Nephron (organoid): ENCODE measurements at regions not wholly inside any gene's neighbourhood (a gene's known extent, or its start where the extent isn't known, plus 50 kb on each side); places are given as distances from the start of the nearest gene placed in this dataset.

ENCODE experiments used
- H3K27ac Mint-ChIP-seq, 3 experiments: 2 replicates each; pipeline ENCODE4 v1.8.0; 2020; ENCODE audit warnings: mixed read lengths in 3 of 3, mild to moderate bottlenecking in 2 of 3, moderate library complexity in 1 of 3
- H3K27me3 Mint-ChIP-seq: 2 replicates; pipeline ENCODE4 v1.8.0; 2021; ENCODE audit warnings: low read depth, mild to moderate bottlenecking, moderate library complexity, mixed read lengths
- H3K36me3 Mint-ChIP-seq: 2 replicates; pipeline ENCODE4 v1.8.0; 2020; ENCODE audit warnings: low read depth, mixed read lengths
- H3K4me1 Mint-ChIP-seq: 2 replicates; pipeline ENCODE4 v1.8.0; 2020; ENCODE audit warnings: mixed read lengths
- H3K4me3 Mint-ChIP-seq, 3 experiments: 2 replicates each; pipeline ENCODE4 v1.8.0; 2020; ENCODE audit warnings: mild to moderate bottlenecking in 3 of 3, mixed read lengths in 3 of 3, moderate library complexity in 2 of 3
- H3K9me3 Mint-ChIP-seq: 2 replicates; pipeline ENCODE4 v1.8.0; 2020; ENCODE audit warnings: mixed read lengths
- TF ChIP-seq, protein P1 (sequence below), 3 experiments: fragments of 200-600 bp; sonication (generic); IDR thresholded peaks; one replicate each; pipeline ENCODE4 v1.5.0; 2021; ENCODE audit warnings: antibody characterized with exemption in 3 of 3; ENCODE audit not compliant: unreplicated experiment in 3 of 3

DNA sequence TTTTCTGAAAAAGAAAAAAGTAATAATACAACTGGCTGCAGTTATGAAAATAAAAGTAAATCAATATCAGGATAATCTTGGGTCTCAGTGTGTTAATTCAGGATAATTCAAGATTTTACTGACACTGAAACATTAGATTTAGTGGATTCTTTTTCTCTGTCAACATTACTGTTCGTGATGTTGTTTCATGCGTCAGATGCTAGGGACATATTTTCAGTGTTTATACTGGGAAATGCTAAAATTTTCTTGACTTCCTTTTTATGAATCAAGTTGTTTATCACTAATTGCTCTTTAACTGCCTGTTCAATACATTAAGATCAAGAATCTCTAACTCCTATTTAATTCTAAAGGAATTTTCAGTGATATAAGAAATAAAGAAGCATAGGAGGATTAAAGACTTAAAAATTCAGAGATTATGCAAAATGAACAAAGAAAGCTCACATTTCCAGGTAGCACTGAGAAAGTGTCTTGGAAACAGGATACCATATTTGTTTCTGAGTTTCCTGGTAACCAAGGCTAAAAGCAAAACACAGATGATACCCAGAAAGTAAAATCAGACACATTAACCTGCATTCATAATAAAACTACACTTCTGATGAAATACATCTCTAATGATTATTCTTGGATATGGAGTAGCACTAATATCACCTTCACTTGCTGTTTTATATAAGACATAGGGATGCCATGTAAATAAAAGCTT lies 174.0 kb downstream of the ARL4C start:
- Mint-ChIP-seq H3K4me3 (no peak overlapping the region), H3K27me3 (no peaks in the 10 kb centered on the region), H3K27ac (no peak overlapping the region), H3K9me3 (no peaks in the 10 kb centered on the region), H3K4me1 (no peaks in the 10 kb centered on the region), H3K36me3 (no peaks in the 10 kb centered on the region)
- TF ChIP-seq, protein P1, sequence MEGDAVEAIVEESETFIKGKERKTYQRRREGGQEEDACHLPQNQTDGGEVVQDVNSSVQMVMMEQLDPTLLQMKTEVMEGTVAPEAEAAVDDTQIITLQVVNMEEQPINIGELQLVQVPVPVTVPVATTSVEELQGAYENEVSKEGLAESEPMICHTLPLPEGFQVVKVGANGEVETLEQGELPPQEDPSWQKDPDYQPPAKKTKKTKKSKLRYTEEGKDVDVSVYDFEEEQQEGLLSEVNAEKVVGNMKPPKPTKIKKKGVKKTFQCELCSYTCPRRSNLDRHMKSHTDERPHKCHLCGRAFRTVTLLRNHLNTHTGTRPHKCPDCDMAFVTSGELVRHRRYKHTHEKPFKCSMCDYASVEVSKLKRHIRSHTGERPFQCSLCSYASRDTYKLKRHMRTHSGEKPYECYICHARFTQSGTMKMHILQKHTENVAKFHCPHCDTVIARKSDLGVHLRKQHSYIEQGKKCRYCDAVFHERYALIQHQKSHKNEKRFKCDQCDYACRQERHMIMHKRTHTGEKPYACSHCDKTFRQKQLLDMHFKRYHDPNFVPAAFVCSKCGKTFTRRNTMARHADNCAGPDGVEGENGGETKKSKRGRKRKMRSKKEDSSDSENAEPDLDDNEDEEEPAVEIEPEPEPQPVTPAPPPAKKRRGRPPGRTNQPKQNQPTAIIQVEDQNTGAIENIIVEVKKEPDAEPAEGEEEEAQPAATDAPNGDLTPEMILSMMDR (IDR thresholded peaks at IDR 0.05; ENCODE audit: unreplicated experiment in 3 of 3), result no peak

DNA sequence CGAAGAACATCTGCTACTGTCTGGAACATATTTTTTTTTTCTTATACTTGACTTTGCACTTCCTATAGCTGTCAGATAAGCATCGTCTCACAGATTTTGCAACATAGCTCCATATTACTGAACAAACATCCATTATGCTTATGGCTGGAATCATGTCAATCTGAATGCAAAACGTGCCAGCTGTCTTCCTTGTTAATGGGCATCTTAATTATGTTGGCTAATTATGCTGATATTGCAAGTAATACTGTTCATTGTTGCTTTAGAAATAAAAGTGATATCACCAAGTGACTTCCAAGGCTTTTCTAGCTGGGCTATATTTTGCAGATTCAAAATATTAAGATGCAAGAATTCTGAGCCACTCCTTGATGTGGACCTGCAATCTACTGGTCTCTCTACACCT lies 176.8 kb downstream of the ARL4C start:
- TF ChIP-seq, protein P1 (IDR thresholded peaks at IDR 0.05; ENCODE audit: unreplicated experiment in 3 of 3), result no peak
- H3K27ac Mint-ChIP-seq, result no peak overlapping the region
- H3K4me1 Mint-ChIP-seq, result no peaks in the 10 kb centered on the region
- H3K36me3 Mint-ChIP-seq, result no peaks in the 10 kb centered on the region
- H3K27me3 Mint-ChIP-seq, result no peaks in the 10 kb centered on the region
- H3K4me3 Mint-ChIP-seq, result no peak overlapping the region
- no peaks in the 10 kb centered on the region for H3K9me3 Mint-ChIP-seq

DNA sequence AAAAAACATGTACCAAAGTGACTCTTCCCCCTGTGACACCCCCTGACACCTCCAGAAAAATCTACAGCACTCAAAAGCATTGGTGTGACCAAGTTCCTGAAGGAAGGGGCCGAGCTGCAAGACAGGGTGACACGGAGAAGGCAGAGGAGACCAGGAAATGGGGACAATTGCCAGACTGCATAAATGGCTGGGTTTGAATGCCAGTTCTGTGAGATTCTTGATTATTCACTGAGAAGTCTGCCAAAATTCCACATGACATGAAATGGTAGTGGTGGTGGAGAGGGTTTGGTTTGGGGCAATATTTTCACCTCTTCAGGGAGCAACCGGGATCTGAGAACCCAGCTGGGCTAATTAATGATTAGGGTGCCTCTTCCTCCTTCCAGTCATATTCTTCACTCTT lies 178.5 kb downstream of the ARL4C start:
- H3K4me1 Mint-ChIP-seq, result no peaks in the 10 kb centered on the region
- no peaks in the 10 kb centered on the region for H3K27me3 Mint-ChIP-seq
- no peak overlapping the region for H3K27ac Mint-ChIP-seq
- no peaks in the 10 kb centered on the region for H3K9me3 Mint-ChIP-seq
- TF ChIP-seq, protein P1 (IDR thresholded peaks at IDR 0.05; ENCODE audit: unreplicated experiment in 3 of 3), result no peak
- no peak overlapping the region for H3K4me3 Mint-ChIP-seq
- no peaks in the 10 kb centered on the region for H3K36me3 Mint-ChIP-seq

DNA sequence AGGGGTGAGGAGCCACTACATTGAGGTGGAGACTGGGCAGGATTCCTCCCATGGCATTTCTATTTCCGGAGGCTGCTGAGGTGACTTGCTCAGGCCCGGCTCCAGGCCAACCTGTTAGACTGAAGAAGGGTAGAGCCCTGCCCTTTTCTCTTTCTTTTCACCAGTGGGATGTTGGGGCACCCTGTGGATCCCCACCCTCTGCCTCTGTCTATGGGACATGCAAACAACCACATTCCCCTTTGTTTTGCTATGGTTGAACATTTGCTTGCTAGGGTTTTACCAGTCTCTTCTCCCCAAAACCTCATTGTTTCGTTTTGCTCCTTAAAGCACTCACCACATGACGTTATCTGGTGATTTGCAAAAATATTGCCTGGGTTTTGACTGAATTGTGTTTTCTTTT lies 183.3 kb downstream of the ARL4C start:
- Mint-ChIP-seq H3K4me3 (no peak overlapping the region), H3K27me3 (peaks cover 6% of the 10 kb centered on the region), H3K36me3 (no peaks in the 10 kb centered on the region), H3K9me3 (no peaks in the 10 kb centered on the region), H3K4me1 (no peaks in the 10 kb centered on the region), H3K27ac (no peak overlapping the region)
- TF ChIP-seq, protein P1 (IDR thresholded peaks at IDR 0.05; ENCODE audit: unreplicated experiment in 3 of 3), result no peak

DNA sequence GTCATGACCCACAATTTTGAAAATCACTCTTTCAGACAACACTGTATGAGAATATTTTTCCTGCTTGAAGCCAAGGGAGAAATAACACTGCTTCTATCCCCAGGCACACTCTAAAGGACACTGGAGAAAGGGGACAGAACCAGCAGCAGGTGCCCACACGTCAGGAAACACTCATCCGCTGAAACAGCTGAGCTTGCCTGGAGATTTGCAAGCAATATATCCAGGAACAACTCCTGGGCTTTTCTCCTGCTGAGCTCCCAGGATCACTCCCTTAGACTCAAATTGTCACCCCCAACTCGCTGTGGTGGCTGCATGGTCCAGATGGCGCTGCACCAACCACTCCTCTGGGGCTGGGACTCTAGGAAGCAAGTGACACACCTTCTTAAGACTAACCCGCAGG lies 186.7 kb downstream of the ARL4C start:
- no peaks in the 10 kb centered on the region for H3K4me1 Mint-ChIP-seq

More for the DNA sequence above, 186.7 kb downstream of the ARL4C start:
- Mint-ChIP-seq H3K4me3 (no peak overlapping the region), H3K27me3 (peaks cover 6% of the 10 kb centered on the region), H3K36me3 (no peaks in the 10 kb centered on the region), H3K9me3 (no peaks in the 10 kb centered on the region), H3K27ac (no peak overlapping the region)
- TF ChIP-seq, protein P1 (IDR thresholded peaks at IDR 0.05; ENCODE audit: unreplicated experiment in 3 of 3), result no peak
